Loucy (cell line): ENCODE measurements at regions not wholly inside any gene's neighbourhood (a gene's known extent, or its start where the extent isn't known, plus 50 kb on each side); places are given as distances from the start of the nearest gene placed in this dataset.

Experiments used
- EZH2phosphoT487 ChIP-seq: fragments of 200-600 bp; IDR thresholded peaks from 2 replicates; pipeline ENCODE4 v1.6.1; 2018; ENCODE audit warnings: antibody characterized with exemption, mild to moderate bottlenecking, moderate library complexity, borderline replicate concordance
- TF ChIP-seq, protein P1 (sequence below): fragments of 200-600 bp; sonication (generic); conservative IDR thresholded peaks from 2 replicates; pipeline ENCODE4 v1.5.1; 2014; ENCODE audit warnings: mild to moderate bottlenecking, antibody characterized with exemption, low read length

DNA sequence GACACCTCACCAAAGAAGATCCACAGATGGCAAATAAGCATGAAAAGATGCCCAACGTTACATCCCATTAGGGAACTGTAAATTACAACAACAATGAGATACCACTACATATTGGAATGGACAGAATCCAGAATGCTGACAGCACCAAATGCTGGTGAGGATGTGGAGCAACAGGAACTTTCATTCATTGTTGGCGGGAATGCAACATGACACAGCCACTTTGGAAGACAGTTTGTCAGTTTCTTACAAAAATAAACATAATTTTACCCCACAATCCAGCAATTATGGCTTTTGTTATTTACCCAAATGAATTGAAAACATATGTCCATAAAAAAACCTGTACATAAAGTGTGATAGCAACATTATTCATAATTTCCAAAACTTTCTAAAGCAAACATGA lies 176.8 kb downstream of the C7orf25 start:
- TF ChIP-seq, protein P1, sequence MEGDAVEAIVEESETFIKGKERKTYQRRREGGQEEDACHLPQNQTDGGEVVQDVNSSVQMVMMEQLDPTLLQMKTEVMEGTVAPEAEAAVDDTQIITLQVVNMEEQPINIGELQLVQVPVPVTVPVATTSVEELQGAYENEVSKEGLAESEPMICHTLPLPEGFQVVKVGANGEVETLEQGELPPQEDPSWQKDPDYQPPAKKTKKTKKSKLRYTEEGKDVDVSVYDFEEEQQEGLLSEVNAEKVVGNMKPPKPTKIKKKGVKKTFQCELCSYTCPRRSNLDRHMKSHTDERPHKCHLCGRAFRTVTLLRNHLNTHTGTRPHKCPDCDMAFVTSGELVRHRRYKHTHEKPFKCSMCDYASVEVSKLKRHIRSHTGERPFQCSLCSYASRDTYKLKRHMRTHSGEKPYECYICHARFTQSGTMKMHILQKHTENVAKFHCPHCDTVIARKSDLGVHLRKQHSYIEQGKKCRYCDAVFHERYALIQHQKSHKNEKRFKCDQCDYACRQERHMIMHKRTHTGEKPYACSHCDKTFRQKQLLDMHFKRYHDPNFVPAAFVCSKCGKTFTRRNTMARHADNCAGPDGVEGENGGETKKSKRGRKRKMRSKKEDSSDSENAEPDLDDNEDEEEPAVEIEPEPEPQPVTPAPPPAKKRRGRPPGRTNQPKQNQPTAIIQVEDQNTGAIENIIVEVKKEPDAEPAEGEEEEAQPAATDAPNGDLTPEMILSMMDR: no peak
- TF ChIP-seq EZH2phosphoT487: no peak
